Skin of body (tissue), 1 donor: ENCODE measurements at regions not wholly inside any gene's neighbourhood (a gene's known extent, or its start where the extent isn't known, plus 50 kb on each side); places are given as distances from the start of the nearest gene placed in this dataset.
A peak's percentile ranks its signal among the peaks of the same experiment; 100 is the strongest.

ENCODE experiments used
- DNase-seq: peaks from one replicate; lab custom pipeline; 2025; lab: John Stamatoyannopoulos, UW

- DNase-seq: no peak
These were observed 497.8 kb downstream of the HS3ST4 start for GRCh38 chr16:26189536-26189935.

DNA sequence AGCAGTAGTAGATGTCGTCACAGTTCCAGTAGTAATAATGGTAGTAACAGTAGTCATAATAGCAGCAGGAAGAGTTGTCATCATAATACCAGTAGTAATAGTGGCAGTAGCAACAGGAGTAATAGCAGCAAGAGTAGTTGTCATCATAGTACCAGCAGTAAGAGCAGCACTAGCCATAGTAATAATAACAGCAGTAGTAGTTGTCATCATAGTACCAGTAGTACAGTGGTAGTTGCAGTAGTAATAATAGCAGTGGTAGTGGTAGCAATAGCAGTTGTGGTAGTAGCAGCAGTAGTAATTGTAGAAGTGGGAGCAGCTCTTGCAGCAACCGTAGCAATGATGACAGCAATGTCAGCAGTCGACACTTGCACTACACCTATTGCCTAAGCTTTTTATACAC lies 502.8 kb downstream of the HS3ST4 start:
- DNase-seq: no peak

GRCh38 chr16:26195225-26195624 lies 503.5 kb downstream of the HS3ST4 start:
- peak; percentile 1 for DNase-seq

DNA sequence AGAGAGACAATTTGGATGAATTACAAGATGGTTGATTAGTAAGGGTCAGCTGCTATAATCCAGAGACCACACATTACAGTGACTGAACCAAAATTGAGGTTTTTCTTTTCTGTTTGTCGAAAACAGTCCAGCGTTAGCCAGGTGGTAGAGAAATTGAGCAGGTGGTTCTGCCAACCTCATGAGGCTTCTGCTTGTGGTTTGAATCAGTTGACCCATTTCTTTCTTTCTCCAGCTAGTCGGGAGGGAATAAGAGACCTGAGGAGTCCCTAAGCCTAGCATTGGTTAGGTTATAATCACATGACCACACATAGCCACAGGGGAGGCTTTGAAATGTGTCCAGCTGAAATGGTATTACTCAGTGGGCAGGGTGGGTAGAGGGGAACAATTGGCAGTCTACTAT lies 504.6 kb downstream of the HS3ST4 start:
- no peak for DNase-seq

DNA sequence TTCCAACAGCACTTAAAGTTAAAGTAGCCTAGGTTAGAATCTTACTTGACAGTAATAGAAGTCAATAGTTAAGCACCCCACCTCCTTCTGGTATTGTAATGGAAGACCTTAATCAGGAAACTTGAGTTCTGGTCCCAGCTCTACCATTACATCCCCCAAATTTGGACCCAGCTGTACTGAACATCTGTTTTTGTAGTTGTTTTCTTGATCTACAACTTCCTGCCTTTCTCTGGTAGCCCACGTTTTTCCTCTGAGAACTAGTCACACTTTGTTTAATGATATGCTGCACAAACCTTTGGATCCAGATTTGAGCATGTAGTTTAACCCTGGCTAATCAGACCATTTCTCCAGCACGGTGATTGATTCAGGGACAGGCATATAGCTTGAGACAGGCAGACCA lies 505.0 kb downstream of the HS3ST4 start:
- no peak for DNase-seq

DNA sequence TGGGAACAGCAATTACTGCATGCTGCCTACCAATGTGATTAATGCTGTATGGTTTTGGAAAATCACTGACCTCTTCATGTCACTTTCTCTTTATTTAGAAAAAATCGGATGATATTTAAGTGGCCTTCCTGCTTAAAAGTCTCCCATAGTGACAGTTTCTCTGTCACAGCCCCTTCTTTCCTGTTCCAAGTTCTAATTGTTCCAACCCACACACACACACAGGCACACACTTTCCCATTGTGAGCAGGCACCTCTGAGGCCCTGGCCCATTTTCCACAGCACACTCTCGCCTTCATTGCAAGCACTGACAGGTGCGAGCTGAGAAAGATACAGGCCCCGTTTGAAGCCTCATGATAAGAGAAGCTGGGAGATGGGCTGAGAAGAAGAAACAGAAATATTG lies 505.9 kb downstream of the HS3ST4 start:
- no peak for DNase-seq

GRCh38 chr16:26198221-26198620 lies 506.5 kb downstream of the HS3ST4 start:
- DNase-seq: no peak

GRCh38 chr16:26204138-26204537 lies 512.4 kb downstream of the HS3ST4 start:
- no peak for DNase-seq

DNA sequence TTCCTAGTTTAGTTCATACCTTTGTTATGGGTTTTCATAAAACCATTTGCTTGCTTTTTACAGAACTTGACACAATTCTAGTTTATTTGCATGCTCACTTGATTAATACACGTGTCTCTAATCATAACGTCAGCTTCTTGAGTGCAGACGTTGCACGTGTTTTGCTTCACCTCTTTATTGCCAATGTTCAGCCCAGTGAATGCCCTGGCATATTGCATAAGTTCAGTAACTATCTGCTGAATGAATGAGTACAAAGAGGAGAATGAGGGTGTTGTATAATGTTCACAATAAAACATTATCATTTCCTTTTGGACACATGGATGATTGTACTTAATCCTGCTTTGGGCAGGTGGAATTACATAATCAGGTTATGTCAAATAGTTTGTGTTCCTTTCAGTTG lies 519.8 kb downstream of the HS3ST4 start:
- DNase-seq: no peak

DNA sequence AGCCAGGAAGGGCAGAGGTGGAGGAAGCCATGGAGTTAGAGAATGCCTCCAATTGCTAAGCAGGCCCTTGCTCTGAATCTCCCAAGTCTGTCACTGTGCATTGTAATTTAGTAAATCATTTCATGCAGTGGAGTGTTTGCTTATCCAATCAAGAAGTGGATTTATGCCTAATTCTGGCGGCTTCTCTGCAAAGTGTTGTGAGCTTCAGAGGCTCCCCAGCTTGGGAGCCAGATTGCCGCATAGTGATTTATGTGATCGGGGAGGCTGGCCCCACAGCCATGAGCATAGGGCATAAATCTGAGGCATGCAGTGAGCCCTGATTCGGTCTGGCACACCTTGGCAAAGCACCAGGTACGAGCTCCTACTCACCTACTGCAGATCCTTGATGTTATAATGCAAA lies 520.8 kb downstream of the HS3ST4 start:
- no peak for DNase-seq

DNA sequence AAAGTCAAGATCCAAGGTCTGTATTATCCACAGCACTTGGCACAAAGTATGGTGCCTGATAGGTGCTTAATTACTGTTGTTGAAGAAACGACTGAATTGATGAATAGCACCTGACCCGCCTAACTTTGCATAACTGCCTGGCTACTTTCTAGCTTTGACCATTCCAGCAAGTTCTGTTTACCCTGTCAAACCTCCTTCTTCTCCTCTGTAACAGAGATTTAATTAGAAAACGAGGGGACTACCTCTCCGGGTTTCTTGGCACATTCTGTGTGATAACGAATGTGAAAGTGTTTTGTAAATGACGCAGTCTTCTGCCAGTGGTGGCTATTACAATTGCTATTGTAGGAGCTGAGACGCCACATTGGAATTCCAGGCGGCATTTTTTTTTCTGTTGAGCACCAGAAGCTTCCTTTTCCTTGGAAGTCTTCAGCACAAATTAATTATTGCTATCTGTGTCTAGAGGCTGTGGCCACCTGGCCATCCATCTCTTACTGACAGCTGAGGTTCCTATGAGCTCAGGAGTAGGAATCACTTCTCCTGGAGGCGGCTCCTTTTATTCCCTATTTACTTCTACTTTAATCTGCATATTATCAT lies 522.9 kb downstream of the HS3ST4 start:
- no peak for DNase-seq

DNA sequence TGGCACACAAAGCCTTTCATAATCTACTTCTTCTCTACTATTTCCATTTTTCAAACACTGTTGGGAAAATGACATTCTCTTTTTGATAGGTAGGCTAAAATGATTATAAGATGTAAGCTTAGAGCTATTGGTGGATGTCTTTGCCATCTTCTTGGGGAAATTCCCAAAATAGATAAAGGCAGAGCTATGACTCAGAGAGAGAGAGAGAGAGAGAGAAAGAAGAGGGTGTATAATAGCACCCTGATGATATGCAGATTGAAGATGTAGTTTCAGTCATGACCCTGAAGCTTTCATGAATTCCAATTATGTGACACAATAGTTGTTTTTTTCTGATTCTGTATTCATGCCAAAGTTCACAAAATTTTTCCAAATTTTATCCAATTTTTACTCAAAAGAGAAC lies 529.1 kb downstream of the HS3ST4 start:
- no peak for DNase-seq

- DNase-seq: no peak
These were observed 539.9 kb downstream of the HS3ST4 start for GRCh38 chr16:26231647-26232046.

- DNase-seq: no peak
These were observed 549.0 kb downstream of the HS3ST4 start for GRCh38 chr16:26240807-26241206.

GRCh38 chr16:26247063-26247462 lies 555.3 kb downstream of the HS3ST4 start:
- no peak for DNase-seq

DNA sequence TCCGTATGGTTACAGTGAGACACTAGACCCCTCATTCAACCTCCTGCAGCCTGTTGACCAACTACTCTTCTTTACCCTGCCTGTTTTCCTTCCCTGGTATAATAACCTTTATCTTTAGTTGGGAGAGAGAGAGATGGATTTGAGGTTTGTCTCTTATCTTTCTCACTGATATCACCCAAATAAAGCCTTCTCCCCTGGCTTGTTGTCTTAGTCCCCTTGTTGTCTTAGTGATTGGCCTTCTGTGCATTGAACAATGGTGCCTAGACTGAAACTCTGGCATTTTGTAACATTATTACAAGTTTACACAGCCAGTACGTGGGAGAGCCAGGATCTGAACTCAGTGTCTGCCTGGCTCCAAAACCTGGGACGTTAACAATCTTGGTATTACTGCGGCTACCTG lies 560.8 kb downstream of the HS3ST4 start:
- DNase-seq: no peak

GRCh38 chr16:26261621-26262020 lies 569.9 kb downstream of the HS3ST4 start:
- no peak for DNase-seq

DNA sequence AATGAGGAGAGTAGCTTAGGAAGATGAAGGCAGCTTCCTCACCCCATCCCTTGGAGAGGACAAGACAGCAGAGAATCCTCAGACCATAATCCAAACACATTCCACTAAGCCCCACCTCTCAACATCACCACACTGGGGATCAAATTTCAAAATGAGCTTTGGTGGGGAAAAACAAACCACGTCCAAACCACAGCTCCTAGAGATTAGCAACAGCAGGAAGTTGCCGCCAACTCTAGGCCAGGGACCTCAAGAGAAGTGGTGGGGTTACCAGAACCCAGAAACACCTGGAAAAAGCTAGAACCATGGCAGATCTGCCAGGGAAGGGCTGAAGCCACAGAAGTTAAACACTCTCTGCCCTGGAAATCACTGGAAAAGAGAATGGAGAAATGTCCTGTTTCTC lies 571.6 kb downstream of the HS3ST4 start:
- DNase-seq: no peak

DNA sequence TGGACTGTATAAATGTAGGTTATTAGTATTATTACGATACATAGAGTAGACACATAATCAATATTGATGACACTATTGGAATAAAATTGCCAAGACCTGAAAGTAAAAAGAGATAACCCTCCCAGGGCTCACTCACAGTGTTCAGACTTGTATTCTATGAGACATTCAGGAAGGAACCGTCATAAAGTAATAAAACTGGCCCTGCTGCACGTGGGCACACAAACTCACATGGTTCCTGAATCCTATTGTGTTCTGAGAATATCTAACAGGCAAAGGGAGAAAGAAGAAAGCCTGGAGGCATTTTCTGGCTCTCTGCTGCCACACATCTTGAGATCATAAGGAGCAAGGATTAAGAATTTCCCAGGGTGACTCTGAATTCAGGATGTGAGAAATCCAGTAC lies 575.9 kb downstream of the HS3ST4 start:
- no peak for DNase-seq

DNA sequence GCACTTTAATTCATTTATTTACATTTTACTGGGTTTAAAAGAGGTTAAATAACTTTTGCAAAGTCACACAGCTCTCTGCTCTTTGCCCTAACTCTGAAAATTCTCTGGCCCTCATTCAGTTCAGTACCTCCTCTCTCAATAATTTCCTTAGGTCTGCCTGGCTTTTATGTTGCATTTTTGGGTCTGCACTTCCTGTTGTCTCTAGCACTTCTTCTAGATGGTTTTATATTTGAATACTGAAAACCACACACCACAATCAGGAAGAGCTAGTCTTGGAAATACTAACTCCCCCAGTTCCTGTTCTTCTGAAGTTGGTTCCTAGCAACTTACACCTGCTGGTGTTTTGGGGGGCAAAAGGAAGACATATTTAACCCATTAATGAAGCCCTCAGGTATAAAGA lies 577.9 kb downstream of the HS3ST4 start:
- no peak for DNase-seq

- no peak for DNase-seq
These were observed 581.8 kb downstream of the HS3ST4 start for GRCh38 chr16:26273607-26274006.

- DNase-seq: no peak
These were observed 583.3 kb downstream of the HS3ST4 start for GRCh38 chr16:26275021-26275590.

GRCh38 chr16:26276289-26276688 lies 584.5 kb downstream of the HS3ST4 start:
- DNase-seq: no peak
